PC-3 (cell line): ENCODE measurements at regions not wholly inside any gene's neighbourhood (a gene's known extent, or its start where the extent isn't known, plus 50 kb on each side); places are given as distances from the start of the nearest gene placed in this dataset.

Experiments used
- ATAC-seq: fragments of 200-7000 bp; cut with Tn5 transposase; 2 replicates; pipeline ENCODE4 v1.9.1; 2020; ENCODE audit warnings: mild to moderate bottlenecking, moderate library complexity
- BruUV-seq: library from RNA; stranded (reverse); fragments of 400-500 nt; replicated peaks from 2 replicates; lab custom pipeline; 2021; lab: Mats Ljungman, UMichigan
- CTCF ChIA-PET: fragments of 300-600 bp; sonication (Branson Sonifier 250); formaldehyde crosslinking; loops from one replicate; lab custom pipeline; 2022; ENCODE audit warnings: antibody characterized with exemption; lab: Charles Lee
- POLR2A ChIA-PET: fragments of 300-600 bp; sonication (Branson Sonifier 250); formaldehyde crosslinking; loops from one replicate; lab custom pipeline; 2022; ENCODE audit warnings: antibody characterized with exemption; ENCODE audit not compliant: unreplicated experiment; lab: Charles Lee
- DNase-seq: peaks from one replicate; pipeline ENCODE4 v3.0.0-alpha.2; 2015
- H2AFZ ChIP-seq: fragments of 300-600 bp; sonication (generic); 2 replicates; pipeline ENCODE4 v1.6.0; 2016; ENCODE audit warnings: antibody characterized with exemption, low read length
- H3F3A ChIP-seq: fragments of 300-600 bp; sonication (generic); one replicate; pipeline ENCODE4 v1.6.0; 2017; ENCODE audit warnings: antibody characterized with exemption, low read length, control low read depth, mild to moderate bottlenecking; ENCODE audit not compliant: unreplicated experiment
- H3K27ac ChIP-seq: fragments of 300-600 bp; sonication (generic); 2 replicates; pipeline ENCODE4 v1.5.1; 2016; ENCODE audit warnings: mild to moderate bottlenecking, low read length
- H3K27me3 ChIP-seq: fragments of 300-600 bp; sonication (generic); 2 replicates; pipeline ENCODE4 v1.6.1; 2016; ENCODE audit warnings: low read length, mixed read lengths
- H3K36me3 ChIP-seq: fragments of 300-600 bp; sonication (generic); 2 replicates; pipeline ENCODE4 v1.6.1; 2016; ENCODE audit warnings: low read depth, mixed run types, low read length, mixed read lengths
- H3K4me1 ChIP-seq: fragments of 300-600 bp; sonication (generic); 2 replicates; pipeline ENCODE4 v1.5.1; 2016; ENCODE audit warnings: low read length; ENCODE audit not compliant: insufficient read depth
- H3K4me2 ChIP-seq: fragments of 300-600 bp; sonication (generic); 2 replicates; pipeline ENCODE4 v1.6.0; 2016; ENCODE audit warnings: low read length
- H3K4me3 ChIP-seq: fragments of 300-600 bp; sonication (generic); 2 replicates; pipeline ENCODE4 v1.5.1; 2016; ENCODE audit warnings: mild to moderate bottlenecking, low read length, mixed read lengths
- H3K79me2 ChIP-seq: fragments of 300-600 bp; sonication (generic); 2 replicates; pipeline ENCODE4 v1.6.1; 2017; ENCODE audit warnings: low read length, mixed read lengths
- H3K9ac ChIP-seq: fragments of 300-600 bp; sonication (generic); 2 replicates; pipeline ENCODE4 v1.6.0; 2016; ENCODE audit warnings: mild to moderate bottlenecking, low read length
- H3K9me2 ChIP-seq: fragments of 300-600 bp; sonication (generic); replicated peaks from 2 replicates; pipeline ENCODE4 v1.6.1; 2016; ENCODE audit warnings: mixed run types, low read length, mixed read lengths
- H3K9me3 ChIP-seq: fragments of 300-600 bp; sonication (generic); 2 replicates; pipeline ENCODE4 v1.6.1; 2016; ENCODE audit warnings: low read length, mixed read lengths
- H4K20me1 ChIP-seq: fragments of 300-600 bp; sonication (generic); 2 replicates; pipeline ENCODE4 v1.6.1; 2016; ENCODE audit warnings: low read length, mixed read lengths
- CTCF ChIP-seq: fragments of 300-600 bp; sonication (generic); conservative IDR thresholded peaks from 2 replicates; pipeline ENCODE4 v1.5.1; 2017; ENCODE audit warnings: antibody characterized with exemption, low read depth, mild to moderate bottlenecking, low read length
- EZH2 ChIP-seq: fragments of 300-600 bp; sonication (generic); IDR thresholded peaks from one replicate; pipeline ENCODE4 v1.6.1; 2017; ENCODE audit warnings: antibody characterized with exemption, mild to moderate bottlenecking, low read length; ENCODE audit not compliant: unreplicated experiment
- EZH2phosphoT487 ChIP-seq: fragments of 300-600 bp; sonication (generic); IDR thresholded peaks from 2 replicates; pipeline ENCODE4 v1.6.1; 2018; ENCODE audit warnings: mild to moderate bottlenecking, antibody characterized with exemption, low read length, borderline replicate concordance
- intact Hi-C: fragments of 100-400 bp; cut with micrococcal nuclease; formaldehyde crosslinking; loops from 2 replicates; pipeline ENCODE4 v1.9.0; 2023

DNA sequence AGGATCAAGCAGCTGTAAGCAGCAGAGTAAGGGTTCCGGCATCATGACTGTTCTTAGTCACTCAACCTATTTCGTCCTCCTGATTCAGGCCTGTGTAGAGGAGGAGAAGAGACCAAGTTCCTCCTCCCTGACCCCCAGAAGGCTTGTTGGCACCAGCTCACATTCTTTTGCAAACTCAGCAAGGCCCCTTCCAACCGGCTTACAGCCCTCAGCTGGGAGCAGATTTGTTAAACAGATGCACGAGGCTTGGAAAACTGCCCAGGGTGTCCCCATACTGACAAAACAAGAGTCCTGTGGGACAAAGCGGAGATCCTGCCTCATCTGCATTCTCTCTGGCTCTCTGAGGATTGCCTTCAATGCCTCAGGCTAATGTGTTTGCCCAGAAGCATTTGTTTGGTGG is 113.2 kb upstream of the SOX21 start:
- Histone ChIP-seq H3K4me3 (no peak overlapping the region), H3K36me3 (no peaks in the 10 kb centered on the region), H3K79me2 (no peaks in the 10 kb centered on the region), H2AFZ (no peak overlapping the region), H3K9me3 (no peaks in the 10 kb centered on the region), H3K9me2 (no peaks in the 10 kb centered on the region), H3K27ac (no peak overlapping the region), H4K20me1 (no peaks in the 10 kb centered on the region), H3K4me2 (no peak overlapping the region), H3F3A (no peaks in the 10 kb centered on the region), H3K4me1 (no peaks in the 10 kb centered on the region), H3K27me3 (no peaks in the 10 kb centered on the region), H3K9ac (no peak overlapping the region)
- BruUV-seq: no TSS peak
- DNase-seq: no peak
- TF ChIP-seq CTCF (no peak), EZH2 (no peak), EZH2phosphoT487 (no peak)
- intact Hi-C loops: no loop called here
- no peak for ATAC-seq
- CTCF ChIA-PET: no interaction called here
- POLR2A ChIA-PET: no interaction called here

- DNase-seq (no peak), ATAC-seq (no peak)
- H3K9ac ChIP-seq: no peak overlapping the region
- no peaks in the 10 kb centered on the region for H3F3A ChIP-seq
- TF ChIP-seq EZH2phosphoT487 (no peak), EZH2 (no peak), CTCF (no peak)
- no peak overlapping the region for H3K4me3 ChIP-seq
- H3K9me2 ChIP-seq: no peaks in the 10 kb centered on the region
- no peaks in the 10 kb centered on the region for H3K79me2 ChIP-seq
- BruUV-seq: no TSS peak
- H3K27ac ChIP-seq: no peak overlapping the region
- ChIA-PET POLR2A (no interaction called here), CTCF (no interaction called here)
- intact Hi-C loops: no loop called here
- no peaks in the 10 kb centered on the region for H3K27me3 ChIP-seq
- H2AFZ ChIP-seq: no peak overlapping the region
- no peaks in the 10 kb centered on the region for H4K20me1 ChIP-seq
- no peaks in the 10 kb centered on the region for H3K4me1 ChIP-seq
- H3K36me3 ChIP-seq: no peaks in the 10 kb centered on the region
- H3K9me3 ChIP-seq: no peaks in the 10 kb centered on the region
- no peak overlapping the region for H3K4me2 ChIP-seq
Measured at GRCh38 chr13:94824601-94825000, 112.3 kb upstream of the SOX21 start.

GRCh38 chr13:94822356-94822755 is 110.0 kb upstream of the SOX21 start:
- POLR2A ChIA-PET: no interaction called here
- H3K79me2 ChIP-seq: no peaks in the 10 kb centered on the region
- H3K9me3 ChIP-seq: no peaks in the 10 kb centered on the region
- no peak for DNase-seq
- H3K36me3 ChIP-seq: no peaks in the 10 kb centered on the region
- H3K9me2 ChIP-seq: no peaks in the 10 kb centered on the region
- H3K4me2 ChIP-seq: no peak overlapping the region
- H3K9ac ChIP-seq: no peak overlapping the region
- no peak for TF ChIP-seq EZH2
- no peak for TF ChIP-seq CTCF
- TF ChIP-seq EZH2phosphoT487: no peak
- H3K27me3 ChIP-seq: no peaks in the 10 kb centered on the region
- no peaks in the 10 kb centered on the region for H4K20me1 ChIP-seq
- no peak overlapping the region for H3K4me3 ChIP-seq
- CTCF ChIA-PET: no interaction called here
- intact Hi-C loops: no loop called here
- H3K4me1 ChIP-seq: no peaks in the 10 kb centered on the region
- ATAC-seq: no peak
- H3K27ac ChIP-seq: no peak overlapping the region
- H2AFZ ChIP-seq: no peak overlapping the region
- no TSS peak for BruUV-seq
- H3F3A ChIP-seq: no peaks in the 10 kb centered on the region
